ENCODE measurements at regions not wholly inside any gene's neighbourhood (a gene's known extent, or its start where the extent isn't known, plus 50 kb on each side); places are given as distances from the start of the nearest gene placed in this dataset.

GRCh38 chr15:36136049-36136448 lies 443.4 kb upstream of the CDIN1 start:
- TF ChIP-seq POLR2A (IDR thresholded peaks at IDR 0.05): no peak
- no peak for TF ChIP-seq CTCF (IDR thresholded peaks at IDR 0.05)

Measured in lower leg skin (tissue), 3 donors.